Neural cell (in vitro differentiated cells): ENCODE measurements at regions not wholly inside any gene's neighbourhood (a gene's known extent, or its start where the extent isn't known, plus 50 kb on each side); places are given as distances from the start of the nearest gene placed in this dataset.

ENCODE experiments used
- TAF1 ChIP-seq: IDR thresholded peaks from 2 replicates; pipeline ENCODE4 v1.6.1; 2012; ENCODE audit warnings: low read depth
- TF ChIP-seq, protein P1 (sequence below): fragments of 450-650 bp; IDR thresholded peaks from 2 replicates; pipeline ENCODE4 v1.5.1; 2014; ENCODE audit warnings: antibody characterized with exemption, mild to moderate bottlenecking, moderate library complexity; ENCODE audit not compliant: poor library complexity, severe bottlenecking

DNA sequence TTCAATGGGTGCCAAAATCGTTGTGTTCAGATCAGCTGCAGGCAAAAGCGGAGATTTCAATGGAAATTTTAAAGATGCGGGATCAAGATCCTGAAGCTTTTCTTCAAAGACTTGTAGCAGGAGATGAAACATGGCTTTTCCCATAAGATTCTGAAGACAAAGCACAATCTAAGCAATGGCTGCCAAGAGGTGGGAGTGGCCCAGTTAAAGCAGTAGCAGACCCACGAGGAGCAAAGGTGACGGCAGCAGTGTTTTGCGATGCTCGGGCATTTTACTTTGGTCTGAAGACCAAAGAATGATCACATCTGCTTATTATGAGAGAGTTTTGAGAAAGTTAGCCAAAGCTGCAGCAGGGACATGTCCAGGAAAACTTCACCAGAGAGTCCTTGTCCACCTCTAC lies 222.9 kb downstream of the DSC3 start:
- TF ChIP-seq, protein P1, sequence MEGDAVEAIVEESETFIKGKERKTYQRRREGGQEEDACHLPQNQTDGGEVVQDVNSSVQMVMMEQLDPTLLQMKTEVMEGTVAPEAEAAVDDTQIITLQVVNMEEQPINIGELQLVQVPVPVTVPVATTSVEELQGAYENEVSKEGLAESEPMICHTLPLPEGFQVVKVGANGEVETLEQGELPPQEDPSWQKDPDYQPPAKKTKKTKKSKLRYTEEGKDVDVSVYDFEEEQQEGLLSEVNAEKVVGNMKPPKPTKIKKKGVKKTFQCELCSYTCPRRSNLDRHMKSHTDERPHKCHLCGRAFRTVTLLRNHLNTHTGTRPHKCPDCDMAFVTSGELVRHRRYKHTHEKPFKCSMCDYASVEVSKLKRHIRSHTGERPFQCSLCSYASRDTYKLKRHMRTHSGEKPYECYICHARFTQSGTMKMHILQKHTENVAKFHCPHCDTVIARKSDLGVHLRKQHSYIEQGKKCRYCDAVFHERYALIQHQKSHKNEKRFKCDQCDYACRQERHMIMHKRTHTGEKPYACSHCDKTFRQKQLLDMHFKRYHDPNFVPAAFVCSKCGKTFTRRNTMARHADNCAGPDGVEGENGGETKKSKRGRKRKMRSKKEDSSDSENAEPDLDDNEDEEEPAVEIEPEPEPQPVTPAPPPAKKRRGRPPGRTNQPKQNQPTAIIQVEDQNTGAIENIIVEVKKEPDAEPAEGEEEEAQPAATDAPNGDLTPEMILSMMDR = no peak
- TF ChIP-seq TAF1 = no peak
